T-helper 17 cell (primary cell): ENCODE measurements at regions not wholly inside any gene's neighbourhood (a gene's known extent, or its start where the extent isn't known, plus 50 kb on each side); places are given as distances from the start of the nearest gene placed in this dataset.

Experiments used
- ATAC-seq: fragments of 150-1000 bp; cut with Tn5 transposase; 2 replicates; pipeline ENCODE4 v1.10.0; 2021; ENCODE audit warnings: mild to moderate bottlenecking, moderate library complexity
- DNase-seq, 3 donors: peaks; one replicate each; pipeline versions ENCODE4 v3.0.0 to v3.0.0-alpha.2; 2020 to 2021
- H3K9me3 ChIP-seq: one replicate; pipeline ENCODE4 v1.7.0; 2013; ENCODE audit warnings: low read length, mild to moderate bottlenecking; ENCODE audit not compliant: control insufficient read depth, poor library complexity, severe bottlenecking
- H3K27ac Mint-ChIP-seq: one replicate; pipeline ENCODE4 v1.8.0; 2022; ENCODE audit warnings: mild to moderate bottlenecking, moderate library complexity, mixed read lengths
- H3K27me3 Mint-ChIP-seq: one replicate; pipeline ENCODE4 v1.8.0; 2022; ENCODE audit warnings: mixed read lengths
- H3K36me3 Mint-ChIP-seq: one replicate; pipeline ENCODE4 v1.8.0; 2022; ENCODE audit warnings: low read depth, mixed read lengths
- H3K4me1 Mint-ChIP-seq: one replicate; pipeline ENCODE4 v1.8.0; 2022; ENCODE audit warnings: mild to moderate bottlenecking, mixed read lengths
- H3K4me3 Mint-ChIP-seq: one replicate; pipeline ENCODE4 v1.8.0; 2022; ENCODE audit warnings: mild to moderate bottlenecking, moderate library complexity, mixed read lengths

DNA sequence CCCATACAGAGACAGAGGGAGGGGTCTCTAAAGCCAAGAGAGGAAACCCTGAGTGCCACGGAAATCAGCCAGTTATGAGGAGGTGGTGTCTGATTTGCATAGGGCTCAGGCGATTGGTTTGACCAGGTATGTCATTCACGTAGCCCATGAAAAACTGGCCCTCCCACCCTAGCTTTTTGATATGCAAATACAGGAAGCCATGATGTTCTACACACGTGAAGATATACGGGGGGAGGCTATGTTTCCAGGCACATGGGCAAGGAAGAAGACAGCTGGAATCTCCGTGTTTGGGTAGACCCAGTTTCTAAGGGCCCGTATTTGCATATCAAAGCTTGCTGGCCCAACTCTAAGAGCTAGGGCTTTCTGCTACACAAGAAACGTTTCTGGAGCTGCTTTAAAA lies 717.8 kb upstream of the SEL1L start:
- no peak for ATAC-seq
- H3K36me3 Mint-ChIP-seq: no peaks in the 10 kb centered on the region
- no peak for DNase-seq
- H3K9me3 ChIP-seq: no peaks in the 10 kb centered on the region
- no peak overlapping the region for H3K4me3 Mint-ChIP-seq
- no peak overlapping the region for H3K27ac Mint-ChIP-seq
- no peaks in the 10 kb centered on the region for H3K27me3 Mint-ChIP-seq
- H3K4me1 Mint-ChIP-seq: no peaks in the 10 kb centered on the region

DNA sequence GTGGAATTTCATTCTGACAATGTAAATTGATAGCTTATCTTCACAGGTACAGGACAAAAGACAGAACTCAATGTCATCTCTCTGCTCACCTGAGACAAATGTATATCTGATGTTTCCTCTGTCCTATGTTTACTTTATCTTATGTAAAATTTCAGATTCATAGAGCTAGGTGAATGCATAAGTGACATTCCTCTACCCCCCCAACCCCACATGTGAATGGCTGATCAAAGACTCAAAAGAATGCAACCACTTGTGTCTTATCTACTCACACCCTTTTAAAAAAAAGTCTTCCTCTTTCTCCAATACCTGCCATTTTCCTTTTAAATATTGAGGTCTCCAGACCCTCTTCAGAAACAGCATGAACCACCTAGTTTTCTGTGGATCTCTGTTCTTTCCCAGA lies 736.6 kb upstream of the SEL1L start:
- no peak overlapping the region for H3K4me3 Mint-ChIP-seq
- no peaks in the 10 kb centered on the region for H3K36me3 Mint-ChIP-seq
- H3K4me1 Mint-ChIP-seq: no peaks in the 10 kb centered on the region
- no peaks in the 10 kb centered on the region for H3K9me3 ChIP-seq
- no peaks in the 10 kb centered on the region for H3K27me3 Mint-ChIP-seq
- H3K27ac Mint-ChIP-seq: no peak overlapping the region
- ATAC-seq (no peak), DNase-seq (no peak)

DNA sequence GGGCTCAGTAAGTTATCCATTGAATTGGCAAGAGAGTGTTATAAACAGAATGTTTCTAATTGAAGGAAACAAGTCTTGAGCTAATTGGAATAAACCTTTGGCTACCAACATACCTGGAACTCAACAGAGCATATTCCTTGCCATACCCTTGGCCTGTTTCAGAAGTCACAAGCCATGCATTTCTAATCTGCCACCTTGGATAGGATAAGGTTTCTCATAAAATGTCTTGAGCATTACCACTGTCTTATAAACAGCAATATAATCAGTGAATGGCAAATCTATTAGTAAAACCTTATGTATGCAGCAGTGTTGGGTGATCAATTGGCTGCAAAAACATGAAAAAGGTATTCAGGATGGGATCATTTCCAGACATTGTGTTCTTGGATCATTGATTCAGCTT lies 765.2 kb upstream of the SEL1L start:
- Mint-ChIP-seq H3K4me1 (no peaks in the 10 kb centered on the region), H3K27ac (no peak overlapping the region), H3K27me3 (no peaks in the 10 kb centered on the region), H3K36me3 (no peaks in the 10 kb centered on the region), H3K4me3 (no peak overlapping the region)
- ATAC-seq (no peak), DNase-seq (no peak)
- no peaks in the 10 kb centered on the region for H3K9me3 ChIP-seq

DNA sequence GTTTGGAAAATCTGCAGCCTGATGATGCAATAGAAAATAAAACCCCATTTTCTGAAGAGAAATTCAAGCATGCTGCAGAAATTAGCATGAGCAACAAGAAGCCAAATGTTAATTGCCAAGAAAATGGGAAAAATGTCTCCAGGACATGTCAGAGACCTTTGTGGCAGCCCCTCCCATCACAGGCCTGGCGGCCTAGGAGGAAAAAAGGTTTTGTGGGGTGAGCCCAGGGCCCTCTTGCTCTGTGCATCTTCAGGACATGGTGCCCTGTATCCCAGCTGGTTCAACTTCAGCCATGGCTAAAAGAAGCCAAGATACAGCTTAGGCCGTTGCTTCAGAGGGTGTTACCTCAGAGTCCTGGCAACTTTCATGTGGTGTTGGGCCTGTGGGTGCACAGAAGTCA lies 775.5 kb upstream of the SEL1L start:
- no peak overlapping the region for H3K27ac Mint-ChIP-seq
- no peaks in the 10 kb centered on the region for H3K36me3 Mint-ChIP-seq
- peaks cover 5% of the 10 kb centered on the region for H3K9me3 ChIP-seq
- H3K4me3 Mint-ChIP-seq: no peak overlapping the region
- DNase-seq (no peak), ATAC-seq (no peak)
- no peaks in the 10 kb centered on the region for H3K27me3 Mint-ChIP-seq
- no peaks in the 10 kb centered on the region for H3K4me1 Mint-ChIP-seq

DNA sequence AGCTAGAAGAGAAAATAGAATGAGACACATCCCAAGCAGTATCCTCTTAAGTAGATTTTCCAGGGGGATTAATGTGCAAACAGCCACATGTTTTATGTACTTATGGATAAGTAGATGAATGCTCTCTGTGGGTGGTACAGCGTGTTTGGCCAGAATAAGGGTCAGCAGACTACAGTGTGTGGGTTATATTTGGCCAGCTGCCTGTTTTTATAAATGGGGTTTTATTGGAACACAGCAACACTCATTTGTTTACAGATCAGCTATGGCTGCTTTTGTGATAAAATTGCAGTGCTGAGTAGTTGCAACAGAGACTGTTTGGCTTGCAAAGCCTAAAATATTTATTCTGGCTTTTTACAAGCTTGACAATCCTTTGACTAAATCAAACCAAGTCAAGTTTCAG lies 780.2 kb upstream of the SEL1L start:
- ATAC-seq: no peak
- H3K36me3 Mint-ChIP-seq: no peaks in the 10 kb centered on the region
- no peak overlapping the region for H3K27ac Mint-ChIP-seq
- no peaks in the 10 kb centered on the region for H3K9me3 ChIP-seq
- H3K4me3 Mint-ChIP-seq: no peak overlapping the region
- no peaks in the 10 kb centered on the region for H3K4me1 Mint-ChIP-seq
- DNase-seq: no peak
- H3K27me3 Mint-ChIP-seq: no peaks in the 10 kb centered on the region

DNA sequence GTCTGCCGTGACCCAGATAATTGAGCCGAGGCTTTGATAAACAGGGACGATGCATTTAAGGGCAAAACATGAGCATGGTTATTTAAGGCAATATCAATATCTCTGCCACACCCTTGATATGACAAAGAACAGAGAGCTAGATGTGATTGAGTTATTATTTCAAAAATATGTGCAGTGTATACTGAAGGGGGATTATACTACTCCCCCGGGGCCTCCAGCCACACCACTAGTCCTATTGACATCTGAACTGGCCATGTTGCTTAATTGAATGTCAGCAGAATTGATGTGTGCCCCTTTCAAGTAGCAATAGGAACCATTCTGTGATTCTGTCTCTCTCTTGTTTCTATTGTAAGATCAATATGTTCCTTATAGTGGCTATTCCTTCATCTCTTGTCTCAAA lies 794.8 kb upstream of the SEL1L start:
- no peaks in the 10 kb centered on the region for H3K36me3 Mint-ChIP-seq
- no peaks in the 10 kb centered on the region for H3K27me3 Mint-ChIP-seq
- no peaks in the 10 kb centered on the region for H3K9me3 ChIP-seq
- no peak overlapping the region for H3K27ac Mint-ChIP-seq
- no peak overlapping the region for H3K4me3 Mint-ChIP-seq
- ATAC-seq (no peak), DNase-seq (no peak)
- H3K4me1 Mint-ChIP-seq: no peaks in the 10 kb centered on the region

DNA sequence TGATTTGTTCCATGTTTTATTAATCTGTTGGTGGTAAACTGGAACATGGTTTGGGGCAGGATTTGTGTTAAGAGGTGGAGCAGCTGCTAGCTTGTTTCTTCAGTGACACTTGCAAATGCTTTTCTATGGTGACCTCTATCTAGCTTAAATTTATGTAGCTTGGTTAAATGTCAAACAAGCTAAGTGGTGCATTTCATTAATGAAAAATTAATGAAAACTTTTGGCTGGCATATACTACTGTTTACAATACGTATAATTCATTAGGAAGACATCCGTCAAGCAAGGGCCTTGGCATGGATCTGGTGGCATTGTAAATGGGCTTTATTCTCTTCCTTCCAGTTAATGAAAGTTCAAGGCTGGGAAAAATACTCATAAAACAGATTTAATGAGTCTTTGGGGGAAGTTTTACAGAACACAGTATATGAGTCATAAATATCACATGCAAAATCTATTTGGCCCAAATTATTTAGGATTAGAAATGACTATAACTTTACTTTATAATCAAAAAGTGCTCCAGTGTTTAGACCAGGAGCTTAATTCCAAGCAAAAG lies 807.7 kb upstream of the SEL1L start:
- no peak overlapping the region for H3K4me3 Mint-ChIP-seq
- DNase-seq: no peak
- no peak overlapping the region for H3K27ac Mint-ChIP-seq
- no peaks in the 10 kb centered on the region for H3K36me3 Mint-ChIP-seq
- no peak for ATAC-seq
- H3K9me3 ChIP-seq: no peaks in the 10 kb centered on the region
- no peaks in the 10 kb centered on the region for H3K4me1 Mint-ChIP-seq
- H3K27me3 Mint-ChIP-seq: no peaks in the 10 kb centered on the region

DNA sequence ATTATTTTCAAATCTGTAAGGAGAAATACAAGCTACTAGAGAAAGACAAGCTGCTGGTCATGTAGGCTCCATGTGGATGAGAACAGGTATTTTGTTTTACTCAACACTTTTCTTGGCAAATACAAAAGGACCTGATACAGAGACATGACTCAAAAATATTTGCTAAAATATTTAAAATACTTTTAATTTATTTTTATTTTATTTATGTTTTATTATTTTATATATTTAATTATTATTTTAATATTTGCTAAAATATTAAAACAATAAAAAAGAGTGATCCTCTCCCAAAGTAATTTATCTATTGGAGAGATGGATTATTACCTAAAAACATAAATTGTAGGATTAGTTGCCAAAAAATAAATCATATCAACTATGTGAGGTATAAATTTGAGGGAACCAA lies 808.9 kb upstream of the SEL1L start:
- no peak for DNase-seq
- H3K9me3 ChIP-seq: no peaks in the 10 kb centered on the region
- ATAC-seq: no peak
- Mint-ChIP-seq H3K4me3 (no peak overlapping the region), H3K27ac (no peak overlapping the region), H3K36me3 (no peaks in the 10 kb centered on the region), H3K27me3 (no peaks in the 10 kb centered on the region), H3K4me1 (no peaks in the 10 kb centered on the region)

DNA sequence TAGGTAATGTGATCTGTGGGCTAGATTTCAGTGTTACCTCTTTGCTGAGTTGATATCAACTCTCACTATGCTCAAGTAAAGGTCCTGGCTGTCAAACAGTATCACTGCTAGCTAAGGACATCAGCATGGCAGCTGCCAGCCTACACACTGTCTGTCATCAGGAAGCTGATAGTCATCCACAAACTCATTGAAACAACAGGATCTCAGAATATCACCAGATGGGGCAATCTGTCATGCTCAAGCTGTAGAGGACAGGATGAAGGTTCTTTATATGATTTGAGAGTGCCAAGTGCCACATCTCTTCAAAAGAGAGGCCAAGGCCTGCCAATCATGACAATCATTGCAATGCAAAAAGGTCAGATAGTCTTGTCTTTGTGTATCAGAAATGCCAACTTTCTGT lies 811.5 kb upstream of the SEL1L start:
- no peaks in the 10 kb centered on the region for H3K9me3 ChIP-seq
- no peak for ATAC-seq
- no peaks in the 10 kb centered on the region for H3K36me3 Mint-ChIP-seq
- no peak overlapping the region for H3K4me3 Mint-ChIP-seq
- no peaks in the 10 kb centered on the region for H3K27me3 Mint-ChIP-seq
- H3K4me1 Mint-ChIP-seq: no peaks in the 10 kb centered on the region
- H3K27ac Mint-ChIP-seq: no peak overlapping the region
- no peak for DNase-seq

DNA sequence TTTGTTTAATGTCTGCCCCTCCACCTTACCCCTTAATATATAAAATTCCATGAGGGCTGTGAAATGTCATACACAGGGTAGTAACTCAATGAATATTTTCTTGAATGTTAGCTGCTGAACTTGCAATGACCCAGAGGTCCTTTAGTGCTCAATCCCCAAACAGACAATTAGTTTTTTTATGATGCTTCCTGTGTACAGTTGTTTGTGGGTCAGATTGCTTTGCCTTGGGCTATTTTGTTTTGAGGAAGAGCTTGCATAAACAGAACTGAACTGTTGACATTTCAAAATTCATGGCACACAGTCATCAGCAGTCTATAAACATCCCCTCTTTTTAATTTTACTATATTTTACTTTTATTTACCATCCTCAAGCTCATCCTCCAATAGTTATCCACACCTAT lies 820.5 kb upstream of the SEL1L start:
- DNase-seq (no peak), ATAC-seq (no peak)
- no peaks in the 10 kb centered on the region for H3K9me3 ChIP-seq
- Mint-ChIP-seq H3K4me1 (no peaks in the 10 kb centered on the region), H3K36me3 (no peaks in the 10 kb centered on the region), H3K27me3 (no peaks in the 10 kb centered on the region), H3K4me3 (no peak overlapping the region), H3K27ac (no peak overlapping the region)

DNA sequence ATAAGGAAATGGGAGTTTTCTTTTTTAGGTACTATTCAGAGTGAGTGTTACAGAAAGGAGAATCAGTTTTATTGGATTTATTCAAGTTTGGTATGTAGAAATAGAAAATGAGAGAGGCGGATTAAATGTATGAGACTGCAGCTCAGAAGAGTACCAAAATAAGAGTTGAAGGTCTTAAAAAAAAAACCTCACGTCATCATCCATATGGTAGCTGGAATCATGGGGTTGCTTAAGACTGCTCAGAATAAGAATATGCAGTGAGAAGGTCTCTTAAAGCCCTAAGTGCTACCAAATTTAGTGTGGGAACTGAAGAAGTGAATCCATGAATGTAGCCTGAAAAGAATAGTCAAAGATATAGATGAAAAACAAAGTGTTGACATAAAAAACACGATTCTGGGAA lies 825.5 kb upstream of the SEL1L start:
- DNase-seq (no peak), ATAC-seq (no peak)
- Mint-ChIP-seq H3K27ac (no peak overlapping the region), H3K36me3 (no peaks in the 10 kb centered on the region), H3K4me3 (no peak overlapping the region), H3K4me1 (no peaks in the 10 kb centered on the region), H3K27me3 (no peaks in the 10 kb centered on the region)
- no peaks in the 10 kb centered on the region for H3K9me3 ChIP-seq

DNA sequence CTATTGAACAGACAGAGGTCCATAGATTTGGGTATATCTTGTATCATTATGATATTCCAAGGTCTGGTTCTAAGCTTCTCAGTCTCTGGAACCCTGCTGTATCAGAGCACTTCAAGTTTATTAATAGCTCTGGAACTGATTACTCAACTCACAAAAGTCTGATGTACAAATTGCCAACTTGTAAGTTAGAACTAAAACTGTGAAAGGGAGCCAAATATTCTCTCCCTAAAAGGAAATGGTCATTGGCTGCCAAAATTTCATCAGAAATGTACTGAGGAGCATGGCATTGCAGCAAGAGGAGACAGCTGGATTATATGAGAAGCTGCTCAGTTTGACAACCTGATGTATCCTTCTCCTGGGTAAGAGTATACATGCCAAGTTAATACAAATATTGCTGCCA lies 828.8 kb upstream of the SEL1L start:
- ATAC-seq (no peak), DNase-seq (no peak)
- H3K9me3 ChIP-seq: peaks cover 4% of the 10 kb centered on the region
- Mint-ChIP-seq H3K27me3 (no peaks in the 10 kb centered on the region), H3K27ac (no peak overlapping the region), H3K4me1 (no peaks in the 10 kb centered on the region), H3K36me3 (no peaks in the 10 kb centered on the region), H3K4me3 (no peak overlapping the region)

DNA sequence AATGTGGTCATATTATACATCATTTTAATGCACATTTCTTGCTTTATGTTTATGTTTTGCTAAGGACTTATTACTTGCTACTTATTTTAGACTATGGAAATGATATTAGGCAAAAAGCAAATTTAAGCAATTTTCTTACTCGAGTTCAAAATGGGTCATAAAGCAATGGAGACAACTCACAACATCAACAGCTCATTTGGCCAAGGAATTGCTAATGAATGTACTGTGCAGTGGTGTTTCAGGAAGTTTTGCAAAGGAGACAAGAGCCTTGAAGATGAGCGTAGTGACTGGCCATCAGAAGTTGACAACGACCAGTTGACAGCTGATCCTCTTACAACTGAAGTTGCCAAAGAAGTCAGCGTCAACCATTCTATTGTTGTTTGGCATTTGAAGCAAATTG lies 831.8 kb upstream of the SEL1L start:
- no peak for ATAC-seq
- no peaks in the 10 kb centered on the region for H3K4me1 Mint-ChIP-seq
- H3K9me3 ChIP-seq: peaks cover 5% of the 10 kb centered on the region
- DNase-seq: no peak
- no peaks in the 10 kb centered on the region for H3K36me3 Mint-ChIP-seq
- no peak overlapping the region for H3K4me3 Mint-ChIP-seq
- H3K27ac Mint-ChIP-seq: no peak overlapping the region
- H3K27me3 Mint-ChIP-seq: no peaks in the 10 kb centered on the region

DNA sequence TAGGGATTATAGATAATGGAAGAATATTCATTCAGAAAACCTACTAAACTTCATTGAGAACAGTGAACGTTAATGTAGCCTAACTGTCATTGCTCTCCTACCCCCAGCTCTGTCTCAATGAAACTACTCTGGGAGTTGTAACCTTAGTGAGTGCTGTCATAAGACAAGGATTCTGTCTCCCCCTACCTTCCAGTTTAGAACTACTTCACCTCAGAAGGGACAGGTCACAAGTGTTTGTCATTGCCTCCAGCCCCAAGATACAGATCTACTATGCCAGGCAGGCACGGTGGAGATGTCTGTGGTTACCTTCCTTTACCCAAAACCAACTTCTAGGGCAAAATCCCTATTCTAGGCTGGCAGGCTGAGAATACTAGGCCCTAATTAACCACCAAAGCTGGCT lies 833.1 kb upstream of the SEL1L start:
- H3K4me1 Mint-ChIP-seq: no peaks in the 10 kb centered on the region
- H3K36me3 Mint-ChIP-seq: no peaks in the 10 kb centered on the region
- H3K27ac Mint-ChIP-seq: no peak overlapping the region
- ATAC-seq (no peak), DNase-seq (no peak)
- H3K4me3 Mint-ChIP-seq: no peak overlapping the region
- H3K9me3 ChIP-seq: peaks cover 5% of the 10 kb centered on the region
- H3K27me3 Mint-ChIP-seq: no peaks in the 10 kb centered on the region

DNA sequence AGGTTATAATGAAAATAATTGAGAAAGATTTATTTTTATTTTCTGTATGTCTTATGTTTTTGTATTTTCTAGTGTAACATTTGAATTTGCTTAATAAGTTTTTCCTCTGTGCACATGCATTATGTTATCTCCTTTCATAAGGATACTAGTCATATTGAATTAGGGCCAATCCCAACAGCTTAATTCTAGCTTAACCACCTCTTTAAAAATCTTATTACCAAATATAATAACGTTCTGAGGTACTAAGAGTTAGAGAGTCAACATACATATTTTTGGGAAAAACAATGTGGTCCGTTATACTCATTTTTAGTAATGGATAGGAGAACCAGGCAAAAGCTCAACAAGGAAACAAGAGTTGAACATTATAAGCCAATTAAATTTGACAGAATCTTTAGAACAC lies 845.6 kb upstream of the SEL1L start:
- Mint-ChIP-seq H3K4me3 (no peak overlapping the region), H3K4me1 (no peaks in the 10 kb centered on the region), H3K27me3 (no peaks in the 10 kb centered on the region), H3K36me3 (no peaks in the 10 kb centered on the region), H3K27ac (no peak overlapping the region)
- no peaks in the 10 kb centered on the region for H3K9me3 ChIP-seq
- no peak for DNase-seq
- no peak for ATAC-seq
